BLaER1 treated with 17β-estradiol and CSF1 and Interleukin-3, amounts not matched to agents 10 nM and 100 nM (cell line): ENCODE measurements at regions not wholly inside any gene's neighbourhood (a gene's known extent, or its start where the extent isn't known, plus 50 kb on each side); places are given as distances from the start of the nearest gene placed in this dataset.
A peak's percentile ranks its signal among the peaks of the same experiment; 100 is the strongest.
"Not testable (repeated sequence)": the region's sequence is repeated elsewhere in the genome, so short reads cannot be mapped to it uniquely, and the experiment has no call there.

Source experiments
- H3K27ac ChIP-seq, 11 experiments: shearing (Covaris generic); formaldehyde crosslinking; 2 replicates each; pipeline ENCODE4 v1.8.1; 2022
- H3K27me3 ChIP-seq, 11 experiments: shearing (Covaris generic); formaldehyde crosslinking; 2 replicates each; pipeline ENCODE4 v1.8.1; 2022
- H3K36me3 ChIP-seq, 11 experiments: shearing (Covaris generic); formaldehyde crosslinking; 2 replicates each; pipeline ENCODE4 v1.8.1; 2022
- H3K4me1 ChIP-seq, 10 experiments: shearing (Covaris generic); formaldehyde crosslinking; 2 replicates each; pipeline ENCODE4 v1.8.1; 2022
- H3K4me2 ChIP-seq, 11 experiments: shearing (Covaris generic); formaldehyde crosslinking; 2 replicates each; pipeline ENCODE4 v1.8.1; 2022
- H3K4me3 ChIP-seq, 10 experiments: shearing (Covaris generic); formaldehyde crosslinking; 2 replicates each; pipeline ENCODE4 v1.8.1; 2022
- H3K9ac ChIP-seq, 11 experiments: shearing (Covaris generic); formaldehyde crosslinking; 2 replicates each; pipeline ENCODE4 v1.8.1; 2022
- H3K9me3 ChIP-seq, 11 experiments: shearing (Covaris generic); formaldehyde crosslinking; replicated peaks in 1 of 11; 2 replicates each; pipeline ENCODE4 v1.8.1; 2022
- H4K20me1 ChIP-seq, 11 experiments: shearing (Covaris generic); formaldehyde crosslinking; 2 replicates each; pipeline ENCODE4 v1.8.1; 2022
- Cebpa-rat ChIP-seq, 11 experiments: shearing (Covaris generic); IDR thresholded peaks; 2 replicates each; pipeline ENCODE4 v1.8.1; 2022

- H4K20me1 ChIP-seq, H3K36me3 ChIP-seq, H3K4me1 ChIP-seq, H3K27ac ChIP-seq, H3K27me3 ChIP-seq, H3K9ac ChIP-seq, H3K4me3 ChIP-seq, H3K4me2 ChIP-seq: not testable (repeated sequence)
- H3K9me3 ChIP-seq, result peaks cover 4 to 18% (median 9%) of the 10 kb centered on the region in 11 experiments; a peak in 15 of 22 replicates
Observed at GRCh38 chr1:95167503-95167902, 50.3 kb downstream of the TLCD4 start.

- Histone ChIP-seq H3K36me3 (no peaks in the 10 kb centered on the region), H4K20me1 (no peaks in the 10 kb centered on the region), H3K4me1 (no peaks in the 10 kb centered on the region), H3K27me3 (no peaks in the 10 kb centered on the region), H3K4me2 (no peak overlapping the region), H3K4me3 (no peak overlapping the region), H3K27ac (no peak overlapping the region), H3K9ac (no peak overlapping the region), H3K9me3 (peaks cover 4 to 18% (median 9%) of the 10 kb centered on the region in 11 experiments; a peak in 15 of 22 replicates)
- no peak for TF ChIP-seq Cebpa-rat (IDR thresholded peaks at IDR 0.05)
Observed at GRCh38 chr1:95168028-95168427, 50.9 kb downstream of the TLCD4 start.

GRCh38 chr1:95168761-95169351, 51.7 kb downstream of the TLCD4 start:
- H3K9me3 ChIP-seq, result peaks cover 2 to 11% (median 7%) of the 10 kb centered on the region in 11 experiments; a peak in 14 of 22 replicates
- H4K20me1 ChIP-seq, result no peaks in the 10 kb centered on the region
- no peak overlapping the region for H3K27ac ChIP-seq
- H3K4me1 ChIP-seq, result no peaks in the 10 kb centered on the region
- no peak overlapping the region for H3K4me3 ChIP-seq
- no peak overlapping the region for H3K4me2 ChIP-seq
- H3K27me3 ChIP-seq, result no peaks in the 10 kb centered on the region
- no peak overlapping the region for H3K9ac ChIP-seq
- no peaks in the 10 kb centered on the region for H3K36me3 ChIP-seq
- TF ChIP-seq Cebpa-rat (IDR thresholded peaks at IDR 0.05), result no peak

- Histone ChIP-seq H3K36me3 (no peaks in the 10 kb centered on the region), H3K4me3 (no peak overlapping the region), H4K20me1 (no peaks in the 10 kb centered on the region), H3K27me3 (no peaks in the 10 kb centered on the region), H3K9ac (no peak overlapping the region), H3K4me2 (no peak overlapping the region), H3K4me1 (no peaks in the 10 kb centered on the region), H3K27ac (no peak overlapping the region), H3K9me3 (peaks cover 0 to 8% (median under 1%) of the 10 kb centered on the region in 11 experiments; a peak in 5 of 22 replicates)
- no peak for TF ChIP-seq Cebpa-rat (IDR thresholded peaks at IDR 0.05)
Observed at GRCh38 chr1:95169548-95169947, 52.4 kb downstream of the TLCD4 start.

GRCh38 chr1:95171270-95172245, 54.4 kb downstream of the TLCD4 start:
- TF ChIP-seq Cebpa-rat (IDR thresholded peaks at IDR 0.05), result no peak
- Histone ChIP-seq H4K20me1 (no peaks in the 10 kb centered on the region), H3K9ac (no peak overlapping the region), H3K4me3 (no peak overlapping the region), H3K27ac (no peak overlapping the region), H3K27me3 (no peaks in the 10 kb centered on the region), H3K4me2 (no peak overlapping the region), H3K9me3 (no peaks in the 10 kb centered on the region), H3K4me1 (peaks cover 0 to 6% (median 3%) of the 10 kb centered on the region in 10 experiments; a peak in 11 of 20 replicates), H3K36me3 (no peaks in the 10 kb centered on the region)

- TF ChIP-seq Cebpa-rat (IDR thresholded peaks at IDR 0.05), result no peak
- Histone ChIP-seq H3K4me1 (peaks cover 0 to 20% (median 10%) of the 10 kb centered on the region in 10 experiments; a peak in 13 of 20 replicates), H3K9me3 (no peaks in the 10 kb centered on the region), H3K4me3 (no peak overlapping the region), H3K4me2 (peak overlapping the region in 9 of 11 experiments; percentile 7 to 57 (median 30); a peak in 11 of 22 replicates), H3K9ac (peak overlapping the region in 4 of 11 experiments; percentile 20 to 59 (median 36); a peak in 5 of 22 replicates), H3K27ac (peak overlapping the region in 8 of 11 experiments; percentile 43 to 87 (median 72); a peak in 15 of 22 replicates), H3K36me3 (no peaks in the 10 kb centered on the region), H3K27me3 (no peaks in the 10 kb centered on the region), H4K20me1 (no peaks in the 10 kb centered on the region)
Observed at GRCh38 chr1:95176861-95177260, 57.1 kb upstream of the RWDD3 start.

GRCh38 chr1:95179205-95179986, 54.6 kb upstream of the RWDD3 start:
- no peak for TF ChIP-seq Cebpa-rat (IDR thresholded peaks at IDR 0.05)
- no peaks in the 10 kb centered on the region for H3K27me3 ChIP-seq
- H3K4me2 ChIP-seq, result no peak overlapping the region
- H3K9me3 ChIP-seq, result no peaks in the 10 kb centered on the region
- H3K9ac ChIP-seq, result no peak overlapping the region
- no peak overlapping the region for H3K4me3 ChIP-seq
- H3K36me3 ChIP-seq, result no peaks in the 10 kb centered on the region
- no peaks in the 10 kb centered on the region for H4K20me1 ChIP-seq
- H3K4me1 ChIP-seq, result peaks cover 0 to 20% (median 10%) of the 10 kb centered on the region in 10 experiments; a peak in 13 of 20 replicates
- 0 out of 22 replicates have a peak overlapping the region, but pooled peaks of 1 of the 11 experiments have one; percentile 2 for H3K27ac ChIP-seq

GRCh38 chr1:95180371-95180770, 53.6 kb upstream of the RWDD3 start:
- Histone ChIP-seq H3K27ac (no peak overlapping the region), H3K36me3 (no peaks in the 10 kb centered on the region), H3K4me3 (no peak overlapping the region), H3K4me2 (no peak overlapping the region), H3K9me3 (no peaks in the 10 kb centered on the region), H4K20me1 (no peaks in the 10 kb centered on the region), H3K9ac (no peak overlapping the region), H3K4me1 (peaks cover 0 to 20% (median 10%) of the 10 kb centered on the region in 10 experiments; a peak in 13 of 20 replicates), H3K27me3 (no peaks in the 10 kb centered on the region)
- TF ChIP-seq Cebpa-rat (IDR thresholded peaks at IDR 0.05), result no peak

GRCh38 chr1:95181096-95181495, 52.9 kb upstream of the RWDD3 start:
- Histone ChIP-seq H3K4me2 (no peak overlapping the region), H3K4me3 (no peak overlapping the region), H3K27me3 (no peaks in the 10 kb centered on the region), H3K4me1 (peaks cover 0 to 19% (median 10%) of the 10 kb centered on the region in 10 experiments; a peak in 13 of 20 replicates), H3K36me3 (no peaks in the 10 kb centered on the region), H3K9ac (no peak overlapping the region), H4K20me1 (no peaks in the 10 kb centered on the region), H3K9me3 (no peaks in the 10 kb centered on the region), H3K27ac (no peak overlapping the region)
- TF ChIP-seq Cebpa-rat (IDR thresholded peaks at IDR 0.05), result no peak
